NB4 (cell line): ENCODE measurements at regions not wholly inside any gene's neighbourhood (a gene's known extent, or its start where the extent isn't known, plus 50 kb on each side); places are given as distances from the start of the nearest gene placed in this dataset.
"Not testable (repeated sequence)": the region's sequence is repeated elsewhere in the genome, so short reads cannot be mapped to it uniquely, and the experiment has no call there.

Source experiments
- DNase-seq: peaks from one replicate; pipeline ENCODE4 v3.0.0; 2010; ENCODE audit warnings: low read depth
- H3K4me3 ChIP-seq: one replicate; pipeline ENCODE4 v1.5.1; 2011; ENCODE audit warnings: mild to moderate bottlenecking, low read depth, low read length, moderate library complexity
- MAX ChIP-seq: IDR thresholded peaks from 2 replicates; pipeline ENCODE4 v1.6.1; 2011; ENCODE audit warnings: low read depth, low read length
- MYC ChIP-seq: IDR thresholded peaks from 2 replicates; pipeline ENCODE4 v1.6.1; 2011; ENCODE audit warnings: low read depth, low read length
- POLR2A ChIP-seq: IDR thresholded peaks from 2 replicates; pipeline ENCODE4 v1.6.1; 2011; ENCODE audit warnings: mild to moderate bottlenecking; ENCODE audit not compliant: insufficient read length; ENCODE audit errors: extremely low read depth
- TF ChIP-seq, protein P1 (sequence below): IDR thresholded peaks from one replicate; pipeline ENCODE4 v1.5.1; 2012; ENCODE audit warnings: low read depth, low read length

GRCh38 chr20:28562510-28562898 lies 2695.0 kb upstream of the DEFB115 start:
- no peak for DNase-seq
- TF ChIP-seq MYC = no peak
- TF ChIP-seq MAX = no peak
- TF ChIP-seq POLR2A = no peak
- TF ChIP-seq, protein P1, sequence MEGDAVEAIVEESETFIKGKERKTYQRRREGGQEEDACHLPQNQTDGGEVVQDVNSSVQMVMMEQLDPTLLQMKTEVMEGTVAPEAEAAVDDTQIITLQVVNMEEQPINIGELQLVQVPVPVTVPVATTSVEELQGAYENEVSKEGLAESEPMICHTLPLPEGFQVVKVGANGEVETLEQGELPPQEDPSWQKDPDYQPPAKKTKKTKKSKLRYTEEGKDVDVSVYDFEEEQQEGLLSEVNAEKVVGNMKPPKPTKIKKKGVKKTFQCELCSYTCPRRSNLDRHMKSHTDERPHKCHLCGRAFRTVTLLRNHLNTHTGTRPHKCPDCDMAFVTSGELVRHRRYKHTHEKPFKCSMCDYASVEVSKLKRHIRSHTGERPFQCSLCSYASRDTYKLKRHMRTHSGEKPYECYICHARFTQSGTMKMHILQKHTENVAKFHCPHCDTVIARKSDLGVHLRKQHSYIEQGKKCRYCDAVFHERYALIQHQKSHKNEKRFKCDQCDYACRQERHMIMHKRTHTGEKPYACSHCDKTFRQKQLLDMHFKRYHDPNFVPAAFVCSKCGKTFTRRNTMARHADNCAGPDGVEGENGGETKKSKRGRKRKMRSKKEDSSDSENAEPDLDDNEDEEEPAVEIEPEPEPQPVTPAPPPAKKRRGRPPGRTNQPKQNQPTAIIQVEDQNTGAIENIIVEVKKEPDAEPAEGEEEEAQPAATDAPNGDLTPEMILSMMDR = no peak
- no peak overlapping the region for H3K4me3 ChIP-seq

DNA sequence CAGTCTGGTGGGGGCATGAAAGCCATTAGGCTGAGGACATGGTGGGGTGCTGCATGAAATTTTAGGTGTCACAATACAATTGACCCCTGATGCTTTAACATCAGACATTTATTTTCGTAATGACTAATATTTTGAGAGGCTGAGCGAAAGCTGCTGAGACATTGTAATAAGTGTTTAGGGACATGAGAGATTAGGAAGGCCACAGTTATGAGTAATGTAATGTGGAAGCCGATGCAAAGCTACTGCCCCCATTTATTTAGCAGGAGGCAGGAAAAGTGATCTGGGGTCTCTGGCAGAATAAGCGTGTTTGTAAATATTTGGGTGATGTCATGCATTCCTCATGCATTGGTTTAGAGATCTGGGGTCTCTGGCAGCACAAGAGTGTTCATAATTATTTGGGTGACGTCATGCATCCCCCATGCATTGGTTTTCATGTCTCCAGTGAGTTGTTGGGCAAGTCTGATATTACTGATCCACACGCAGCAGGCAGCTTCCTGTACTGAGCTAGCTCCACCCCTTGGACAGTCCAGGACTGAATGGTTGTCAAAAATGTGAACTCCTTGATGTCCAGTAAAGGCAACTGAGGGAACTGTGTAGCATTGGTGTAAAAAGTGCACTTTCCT lies 2694.5 kb upstream of the DEFB115 start:
- DNase-seq, H3K4me3 ChIP-seq: not testable (repeated sequence)

DNA sequence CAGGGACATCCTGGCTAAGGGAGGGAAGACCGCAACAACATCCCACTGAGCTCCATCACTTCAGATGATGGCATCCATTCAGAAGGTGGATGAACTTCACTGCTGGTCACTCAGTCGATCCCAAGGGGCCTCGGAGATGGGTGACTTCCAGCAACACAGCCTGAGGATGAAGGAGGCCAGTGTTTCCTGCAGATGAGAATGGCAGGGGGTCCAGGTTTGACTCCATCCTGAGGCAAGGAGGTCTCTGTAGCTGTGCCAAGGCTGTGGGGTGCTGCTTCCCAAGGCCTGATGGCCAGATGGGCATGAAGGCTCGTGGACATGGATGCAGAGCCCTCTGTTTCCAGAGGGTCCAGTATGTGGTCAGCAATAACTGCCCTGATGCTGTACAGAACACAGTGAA lies 2693.4 kb upstream of the DEFB115 start:
- not testable (repeated sequence) for H3K4me3 ChIP-seq, DNase-seq

DNA sequence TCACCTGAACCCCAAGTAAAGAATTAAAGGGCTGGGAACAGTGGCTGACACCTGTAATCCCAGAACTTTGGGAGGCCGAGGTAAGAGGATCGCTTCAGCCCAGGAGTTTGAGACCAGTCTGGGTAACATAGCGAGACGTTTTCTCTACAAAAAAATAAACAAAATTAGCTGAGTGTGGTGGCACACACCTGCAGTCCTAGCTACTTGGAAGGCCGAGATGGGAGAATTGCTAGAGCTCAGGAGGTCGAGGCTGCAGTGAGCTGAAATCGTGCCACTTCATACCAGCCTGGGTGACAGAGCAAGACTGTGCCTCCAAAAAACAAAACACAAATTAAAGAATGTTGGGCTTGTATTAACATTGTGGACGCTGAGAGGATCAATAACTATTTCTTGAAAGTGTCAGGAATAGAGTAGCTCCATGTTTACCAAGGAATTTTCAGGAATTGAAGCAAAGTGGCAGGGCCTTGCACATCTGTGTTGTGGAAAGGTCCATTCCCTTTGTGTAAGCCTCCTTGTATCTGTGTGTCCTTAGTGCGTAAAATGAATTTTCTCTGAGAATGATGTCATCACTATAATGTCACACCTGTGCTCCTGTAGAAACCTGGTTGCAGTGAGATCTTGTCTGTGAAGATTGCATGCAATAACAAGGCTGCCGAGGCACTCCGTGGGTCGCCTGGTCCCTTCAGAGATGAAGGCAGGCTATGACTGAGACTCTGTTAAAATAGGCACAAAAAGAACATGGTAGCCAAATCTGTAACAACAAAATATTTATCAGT lies 2692.6 kb upstream of the DEFB115 start:
- DNase-seq, H3K4me3 ChIP-seq: not testable (repeated sequence)

- TF ChIP-seq, protein P1 = peak; percentile 10
- not testable (repeated sequence) for H3K4me3 ChIP-seq
- peak; percentile 38 for DNase-seq
Measured at GRCh38 chr20:28575991-28576390, 2681.5 kb upstream of the DEFB115 start.

DNA sequence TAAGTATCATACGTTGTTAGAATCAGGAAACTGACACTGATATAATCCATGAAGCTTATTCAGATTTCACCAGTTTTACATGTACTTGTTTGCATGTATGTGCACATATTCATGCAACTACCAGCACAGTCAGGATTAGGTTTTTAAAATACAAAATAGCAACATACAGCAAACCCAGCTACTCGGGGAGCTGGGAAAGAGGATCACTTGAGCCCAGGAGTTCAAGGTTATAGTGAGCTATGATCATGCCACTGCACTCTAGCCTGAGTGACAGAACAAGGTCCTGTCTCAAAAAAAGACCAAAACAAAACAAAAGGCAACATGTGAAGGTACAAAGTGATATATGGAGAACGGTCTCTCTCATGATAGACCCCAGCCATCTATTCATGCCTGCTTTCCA lies 2665.8 kb upstream of the DEFB115 start:
- not testable (repeated sequence) for H3K4me3 ChIP-seq, DNase-seq

DNA sequence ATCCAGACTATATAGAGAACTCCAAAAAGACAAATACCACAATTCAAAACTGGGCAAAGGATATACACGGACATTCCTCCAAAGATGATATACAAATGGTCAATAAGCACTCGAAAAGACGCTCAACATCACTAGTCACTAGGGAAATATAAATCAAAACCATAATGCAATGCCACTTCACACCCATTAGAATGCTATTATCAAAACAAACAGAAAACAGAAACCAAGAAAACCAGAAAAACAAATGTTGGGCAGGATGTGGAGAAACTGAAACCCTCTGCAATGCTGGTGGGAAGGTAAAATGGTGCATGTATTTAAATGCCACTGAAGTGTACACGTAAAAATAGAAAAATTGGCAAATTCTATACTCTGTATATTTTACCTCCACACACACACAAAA lies 2664.1 kb upstream of the DEFB115 start:
- not testable (repeated sequence) for DNase-seq

GRCh38 chr20:28594476-28594875 lies 2663.0 kb upstream of the DEFB115 start:
- DNase-seq, H3K4me3 ChIP-seq: not testable (repeated sequence)

More for the DNA sequence above, 2664.1 kb upstream of the DEFB115 start:
- H3K4me3 ChIP-seq = not testable (repeated sequence)

DNA sequence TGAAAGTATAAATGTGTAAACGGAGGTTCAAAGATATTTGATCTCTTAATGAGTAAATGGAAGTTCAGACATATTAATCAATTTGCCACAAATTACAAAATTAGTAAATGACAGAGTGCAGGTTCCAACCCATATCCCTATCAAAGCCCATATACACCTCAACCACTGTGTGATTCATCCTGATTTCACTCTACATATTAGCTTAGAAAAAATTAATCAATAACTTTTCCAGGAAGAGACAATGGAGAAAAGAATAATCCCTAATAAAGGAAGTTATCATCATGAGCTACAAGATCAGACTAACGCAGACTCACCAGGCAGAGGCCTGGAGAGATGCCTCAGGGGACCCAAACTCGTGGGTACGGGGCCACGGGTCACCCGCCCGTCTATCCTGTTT lies 2655.5 kb upstream of the DEFB115 start:
- not testable (repeated sequence) for DNase-seq
- H3K4me3 ChIP-seq = peak overlapping the region; percentile 59

GRCh38 chr20:28602403-28603217 lies 2654.9 kb upstream of the DEFB115 start:
- DNase-seq = peak; percentile 61
- peak overlapping the region; percentile 59 for H3K4me3 ChIP-seq
- TF ChIP-seq, protein P1 = peak; percentile 15

- not testable (repeated sequence) for DNase-seq, H3K4me3 ChIP-seq
Measured at GRCh38 chr20:28603218-28603577, 2654.3 kb upstream of the DEFB115 start.
